ENCODE measurements at regions not wholly inside any gene's neighbourhood (a gene's known extent, or its start where the extent isn't known, plus 50 kb on each side); places are given as distances from the start of the nearest gene placed in this dataset.

- H2BK15ac ChIP-seq (ENCODE audit: low read length): no peak overlapping the region
- CTCF ChIA-PET (ENCODE audit: partially characterized antibody): interaction anchor here (0.6 to 4.6 kb wide), 7 partner anchors 14 to 587 kb away, joined by 3 to 49 read pairs (median 3); no protein-coding TSS in a partner anchor
- TF ChIP-seq USF2 (IDR thresholded peaks at IDR 0.05; ENCODE audit: low read length) (no peak), NANOG (IDR thresholded peaks at IDR 0.05; ENCODE audit: insufficient read depth, low read depth, low read length, poor library complexity, severe bottlenecking) (no peak), YY1 (IDR thresholded peaks at IDR 0.05; ENCODE audit: low read depth, low read length) (no peak), RBBP5 (IDR thresholded peaks at IDR 0.05; ENCODE audit: borderline replicate concordance, low read depth, low read length) (no peak), SAP30 (IDR thresholded peaks at IDR 0.05; ENCODE audit: insufficient read depth, insufficient replicate concordance, low read length) (no peak), EP300 (IDR thresholded peaks at IDR 0.05; ENCODE audit: borderline replicate concordance in 1 of 2, low read depth in 2 of 2, low read length in 2 of 2) (no peak), CTBP2 (IDR thresholded peaks at IDR 0.05; ENCODE audit: borderline replicate concordance, insufficient read depth, insufficient read length, low read length) (no peak), SIN3A (conservative IDR thresholded peaks at IDR 0.05 in 1 of 2, IDR thresholded peaks at IDR 0.05 in 1 of 2; ENCODE audit: low read depth in 1 of 2, low read length in 2 of 2) (no peak), MAX (IDR thresholded peaks at IDR 0.05) (no peak), ATF3 (IDR thresholded peaks at IDR 0.05; ENCODE audit: insufficient read depth, low read depth, low read length) (no peak), CEBPB (IDR thresholded peaks at IDR 0.05; ENCODE audit: low read depth, low read length) (no peak)
Measured at GRCh38 chr6:132964868-132965382, 150.6 kb downstream of the RPS12 start.

More at GRCh38 chr6:132964868-132965382, 150.6 kb downstream of the RPS12 start:
- H4K5ac ChIP-seq (ENCODE audit: insufficient read length, low read depth, low read length): no peak overlapping the region
- peaks cover 0 to 5% (median 1%) of the 10 kb centered on the region in 4 experiments; a peak in 2 of 7 replicates for H3K4me1 ChIP-seq (replicated peaks in 1 of 4; ENCODE audit: control insufficient read depth in 3 of 4, insufficient read depth in 4 of 4, low read length in 3 of 4)
- H3K9ac ChIP-seq (replicated peaks in 1 of 4; ENCODE audit: extremely low read depth in 1 of 4, low read depth in 3 of 4, low read length in 3 of 4): no peak overlapping the region
- POLR2A ChIA-PET (ENCODE audit: partially characterized antibody): interaction anchor here (0.6 kb wide), 1 partner anchor 264 kb away, joined by 3 read pairs; no protein-coding TSS in a partner anchor
- H2BK120ac ChIP-seq (replicated peaks; ENCODE audit: low read depth, low read length): no peak overlapping the region
- H3K4me2 ChIP-seq (ENCODE audit: insufficient read depth in 1 of 2, low read depth in 2 of 2, low read length in 2 of 2): no peak overlapping the region
- no peak overlapping the region for H3K4ac ChIP-seq (replicated peaks; ENCODE audit: insufficient read length, low read depth, low read length)
- no peaks in the 10 kb centered on the region for H3K36me3 ChIP-seq (ENCODE audit: control insufficient read depth in 2 of 4, insufficient read depth in 4 of 4, low read length in 3 of 4)
- no peak overlapping the region for H3K56ac ChIP-seq (replicated peaks; ENCODE audit: insufficient read length, low read depth, low read length)
- no peak overlapping the region for H3K4me3 ChIP-seq (ENCODE audit: extremely low read depth in 1 of 4, insufficient read depth in 2 of 4, low read depth in 3 of 4, low read length in 4 of 4)
- no peaks in the 10 kb centered on the region for H3K79me1 ChIP-seq (ENCODE audit: low read depth, low read length)
- FAIRE-seq (no peak), DNase-seq (ENCODE audit: low read depth in 1 of 2, low spot score in 2 of 2) (no peak)
- H4K91ac ChIP-seq (replicated peaks; ENCODE audit: insufficient read length, low read length): no peak overlapping the region
- no peak overlapping the region for H2AFZ ChIP-seq (ENCODE audit: low read length)
- no peak overlapping the region for H3K14ac ChIP-seq (ENCODE audit: insufficient read length)
- H3K27me3 ChIP-seq (replicated peaks in 1 of 4; ENCODE audit: control insufficient read depth in 3 of 4, extremely low read depth in 1 of 4, insufficient read depth in 3 of 4, low read length in 3 of 4): no peaks in the 10 kb centered on the region
- no peaks in the 10 kb centered on the region for H3K79me2 ChIP-seq (ENCODE audit: control insufficient read depth in 1 of 2, insufficient read depth in 2 of 2, low read length in 2 of 2)
- H2BK20ac ChIP-seq (ENCODE audit: low read length): no peak overlapping the region
- no peaks in the 10 kb centered on the region for H3K23me2 ChIP-seq (ENCODE audit: low read depth, low read length)
- H2AK5ac ChIP-seq (ENCODE audit: low read depth, low read length): no peak overlapping the region
- no peak overlapping the region for H2BK12ac ChIP-seq (ENCODE audit: low read depth, low read length)
- no peaks in the 10 kb centered on the region for H4K20me1 ChIP-seq (replicated peaks in 1 of 2; ENCODE audit: control insufficient read depth in 1 of 2, insufficient read depth in 2 of 2, low read length in 2 of 2)
- H3K9me3 ChIP-seq (ENCODE audit: insufficient read depth in 2 of 2, low read depth in 1 of 2, low read length in 1 of 2): no peaks in the 10 kb centered on the region
- H4K8ac ChIP-seq (ENCODE audit: extremely low read depth, insufficient read depth, low read length): no peak overlapping the region
- no peak overlapping the region for H3K27ac ChIP-seq (ENCODE audit: low read depth, low read length)
- H3K23ac ChIP-seq (ENCODE audit: insufficient read length): no peak overlapping the region
- WGBS, 2 experiments (ENCODE audit: extremely low coverage in 1 of 2, insufficient coverage in 1 of 2, insufficient read length in 1 of 2, insufficient replicate concordance in 2 of 2, low coverage in 1 of 2, low lambda C conversion rate in 2 of 2, missing lambda C conversion rate in 1 of 2): 84% methylated on average over 2 of the region's 2 CpGs; no CpG with 5 or more reads in 1 of the 2 experiments
- no peak overlapping the region for H3K18ac ChIP-seq (ENCODE audit: extremely low read depth, low read length)
- no peak overlapping the region for H2BK5ac ChIP-seq (ENCODE audit: low read depth, low read length)

Measured in H1 (cell line).